ENCODE measurements at regions not wholly inside any gene's neighbourhood (a gene's known extent, or its start where the extent isn't known, plus 50 kb on each side); places are given as distances from the start of the nearest gene placed in this dataset.

- no peak for TF ChIP-seq CTCF (IDR thresholded peaks at IDR 0.05; ENCODE audit: insufficient read depth, low read depth, low read length, missing control alignments)
- H3K4me3 ChIP-seq (ENCODE audit: low read length) = no peak overlapping the region
- DNase-seq (ENCODE audit: low read depth) = peak; percentile 32
Measured at GRCh38 chr10:4527281-4527970, 298.6 kb upstream of the AKR1E2 start.

DNA sequence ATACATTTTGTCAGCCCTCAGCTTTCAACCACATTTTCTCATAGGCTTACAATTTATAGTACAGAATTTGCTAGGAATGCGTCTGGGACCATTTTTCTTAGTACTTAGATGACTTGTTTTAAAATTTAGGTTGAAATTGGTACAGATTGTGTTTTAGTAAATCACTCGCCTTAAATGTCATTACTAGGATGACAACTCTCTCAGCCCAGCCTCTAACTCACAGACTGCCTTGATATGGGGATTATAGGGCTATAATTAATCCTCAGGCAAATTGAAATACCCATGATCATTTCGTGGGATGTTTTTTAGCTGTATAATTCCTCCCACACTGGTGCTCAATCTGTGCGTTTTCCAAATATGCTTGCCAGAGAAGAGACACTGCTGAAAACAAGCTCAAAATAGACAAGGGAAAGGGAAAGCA, 299.7 kb upstream of the AKR1E2 start:
- no peak for DNase-seq (ENCODE audit: low read depth)
- TF ChIP-seq CTCF (IDR thresholded peaks at IDR 0.05; ENCODE audit: insufficient read depth, low read depth, low read length, missing control alignments) = no peak
- no peak overlapping the region for H3K4me3 ChIP-seq (ENCODE audit: low read length)

DNA sequence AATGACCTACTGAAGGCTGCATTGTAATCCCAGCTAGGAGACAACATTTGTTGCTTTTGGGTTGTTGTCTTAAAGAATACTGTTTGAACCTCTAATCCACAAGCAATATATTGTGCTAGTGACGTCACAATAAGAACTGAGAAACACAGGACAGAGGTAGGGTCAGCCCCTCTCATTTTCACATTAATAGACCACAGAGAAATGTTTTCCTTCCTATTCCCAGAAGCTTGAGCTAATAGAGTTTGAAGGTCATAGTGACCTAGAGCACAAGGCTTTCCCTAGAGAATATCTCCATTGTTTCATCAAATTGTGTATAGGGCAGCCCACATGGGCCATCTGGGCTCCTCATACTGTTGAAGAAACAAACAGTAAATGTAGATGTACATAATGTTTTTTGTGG, 300.9 kb upstream of the AKR1E2 start:
- DNase-seq (ENCODE audit: low read depth) = no peak
- no peak for TF ChIP-seq CTCF (IDR thresholded peaks at IDR 0.05; ENCODE audit: insufficient read depth, low read depth, low read length, missing control alignments)

DNA sequence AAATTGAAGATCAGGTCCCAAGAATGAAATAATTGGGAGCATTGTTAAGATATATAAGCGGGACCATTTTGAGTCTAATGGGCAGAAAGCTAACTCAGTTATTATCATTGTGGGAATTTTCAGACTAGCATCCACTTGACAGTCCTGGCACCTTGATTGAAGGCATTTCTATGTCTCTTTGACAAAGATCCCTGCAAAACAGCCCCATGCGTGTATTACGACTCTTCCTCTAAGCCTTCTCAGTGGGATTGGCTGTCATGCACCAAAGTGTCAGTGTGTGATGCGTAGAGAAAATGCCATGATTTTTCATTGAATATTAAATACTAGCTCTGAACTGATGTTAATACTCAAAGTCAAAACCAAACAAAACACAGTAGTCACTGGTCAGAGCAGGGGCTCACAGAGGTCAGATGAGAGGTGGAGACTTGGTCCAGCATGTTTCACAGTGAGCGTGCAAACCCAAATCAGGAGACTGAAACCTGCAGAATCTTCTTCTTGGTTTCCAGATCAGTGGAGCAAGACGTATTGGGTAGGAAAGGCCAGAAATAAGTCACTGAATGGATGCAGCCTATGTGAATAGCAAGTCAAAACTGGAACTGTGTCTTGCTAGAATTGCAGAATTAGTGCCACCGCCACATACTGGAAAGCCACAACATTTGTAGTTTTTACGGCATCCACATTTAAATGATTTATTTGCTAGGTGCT, 303.6 kb upstream of the AKR1E2 start:
- DNase-seq (ENCODE audit: low read depth) = no peak
- H3K4me3 ChIP-seq (ENCODE audit: low read length) = no peak overlapping the region
- TF ChIP-seq CTCF (IDR thresholded peaks at IDR 0.05; ENCODE audit: insufficient read depth, low read depth, low read length, missing control alignments) = no peak

More for the DNA sequence above, 300.9 kb upstream of the AKR1E2 start:
- no peak overlapping the region for H3K4me3 ChIP-seq (ENCODE audit: low read length)

GRCh38 chr10:4519658-4520402, 306.2 kb upstream of the AKR1E2 start:
- H3K4me3 ChIP-seq (ENCODE audit: low read length) = no peak overlapping the region
- no peak for TF ChIP-seq CTCF (IDR thresholded peaks at IDR 0.05; ENCODE audit: insufficient read depth, low read depth, low read length, missing control alignments)
- DNase-seq (ENCODE audit: low read depth) = peak; percentile 90

DNA sequence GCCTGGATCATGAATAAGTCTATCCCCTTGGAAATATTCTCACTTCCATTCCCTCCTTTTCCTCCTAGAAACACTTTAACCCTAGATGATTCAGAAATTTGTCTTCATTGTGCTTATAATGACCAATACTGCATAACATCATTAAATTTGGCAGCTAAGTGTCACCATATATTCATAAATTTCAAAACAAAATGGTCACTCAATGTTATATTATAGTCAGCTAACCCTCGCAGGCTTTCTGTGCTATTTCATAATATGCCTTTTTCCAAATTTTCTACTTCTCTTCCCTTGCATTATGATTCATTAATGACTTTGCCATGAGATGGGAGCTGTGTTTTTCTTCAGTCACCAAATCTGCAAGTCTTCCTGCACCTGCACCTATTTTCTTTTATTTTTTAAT, 308.3 kb upstream of the AKR1E2 start:
- TF ChIP-seq CTCF (IDR thresholded peaks at IDR 0.05; ENCODE audit: insufficient read depth, low read depth, low read length, missing control alignments) = no peak
- no peak for DNase-seq (ENCODE audit: low read depth)
- no peak overlapping the region for H3K4me3 ChIP-seq (ENCODE audit: low read length)
